Duodenal mucosa (tissue), 2 donors: ENCODE measurements at regions not wholly inside any gene's neighbourhood (a gene's known extent, or its start where the extent isn't known, plus 50 kb on each side); places are given as distances from the start of the nearest gene placed in this dataset.
"Not testable (repeated sequence)": the region's sequence is repeated elsewhere in the genome, so short reads cannot be mapped to it uniquely, and the experiment has no call there.

Experiments
- H3K27ac ChIP-seq: one replicate; pipeline ENCODE4 v1.7.0; 2013; ENCODE audit warnings: low read depth, low read length
- H3K27me3 ChIP-seq, 2 donors: one replicate each; pipeline ENCODE4 v1.7.0; 2013; ENCODE audit warnings: low read length in 2 of 2, control low read depth in 1 of 2; ENCODE audit not compliant: insufficient read depth in 2 of 2, control insufficient read depth in 1 of 2
- H3K36me3 ChIP-seq, 2 donors: one replicate each; pipeline ENCODE4 v1.7.0; 2013; ENCODE audit warnings: low read length in 2 of 2, control low read depth in 1 of 2; ENCODE audit not compliant: insufficient read depth in 2 of 2, control insufficient read depth in 1 of 2
- H3K4me1 ChIP-seq, 2 donors: one replicate each; pipeline ENCODE4 v1.7.0; 2013; ENCODE audit warnings: low read length in 2 of 2, control low read depth in 1 of 2; ENCODE audit not compliant: insufficient read depth in 2 of 2, control insufficient read depth in 1 of 2
- H3K4me3 ChIP-seq, 2 donors: one replicate each; pipeline ENCODE4 v1.7.0; 2013; ENCODE audit warnings: low read length in 2 of 2, low read depth in 1 of 2
- H3K9ac ChIP-seq, 2 donors: one replicate each; pipeline ENCODE4 v1.7.0; 2013; ENCODE audit warnings: low read length in 2 of 2, low read depth in 1 of 2
- H3K9me3 ChIP-seq, 2 donors: one replicate each; pipeline ENCODE4 v1.7.0; 2013; ENCODE audit warnings: low read length in 2 of 2, control low read depth in 1 of 2; ENCODE audit not compliant: control insufficient read depth in 1 of 2

GRCh38 chr7:51878865-51879264 is 562.3 kb upstream of the COBL start:
- no peaks in the 10 kb centered on the region for H3K36me3 ChIP-seq
- H3K4me1 ChIP-seq = no peaks in the 10 kb centered on the region
- H3K9me3 ChIP-seq = no peaks in the 10 kb centered on the region
- no peak overlapping the region for H3K9ac ChIP-seq
- H3K4me3 ChIP-seq = no peak overlapping the region
- H3K27me3 ChIP-seq = no peaks in the 10 kb centered on the region
- no peak overlapping the region for H3K27ac ChIP-seq

GRCh38 chr7:51869452-51869851 is 552.8 kb upstream of the COBL start:
- Histone ChIP-seq H3K36me3 (no peaks in the 10 kb centered on the region), H3K4me1 (no peaks in the 10 kb centered on the region), H3K9me3 (no peaks in the 10 kb centered on the region), H3K4me3 (no peak overlapping the region), H3K27me3 (no peaks in the 10 kb centered on the region), H3K27ac (no peak overlapping the region), H3K9ac (no peak overlapping the region)

GRCh38 chr7:51867117-51867516 is 550.5 kb upstream of the COBL start:
- H3K4me3 ChIP-seq = no peak overlapping the region
- no peak overlapping the region for H3K9ac ChIP-seq

GRCh38 chr7:51860305-51860704 is 543.7 kb upstream of the COBL start:
- H3K4me3 ChIP-seq = no peak overlapping the region
- H3K27me3 ChIP-seq = no peaks in the 10 kb centered on the region
- H3K4me1 ChIP-seq = no peaks in the 10 kb centered on the region
- no peak overlapping the region for H3K9ac ChIP-seq
- no peaks in the 10 kb centered on the region for H3K36me3 ChIP-seq
- peaks cover under 1 to 2% of the 10 kb centered on the region in 2 donors for H3K9me3 ChIP-seq
- H3K27ac ChIP-seq = no peak overlapping the region

More at GRCh38 chr7:51867117-51867516, 550.5 kb upstream of the COBL start:
- Histone ChIP-seq H3K36me3 (no peaks in the 10 kb centered on the region), H3K27me3 (no peaks in the 10 kb centered on the region), H3K27ac (no peak overlapping the region), H3K4me1 (no peaks in the 10 kb centered on the region), H3K9me3 (no peaks in the 10 kb centered on the region)

- Histone ChIP-seq H3K4me3 (no peak overlapping the region), H3K4me1 (no peaks in the 10 kb centered on the region), H3K27ac (no peak overlapping the region), H3K36me3 (no peaks in the 10 kb centered on the region), H3K27me3 (no peaks in the 10 kb centered on the region), H3K9me3 (peaks cover 8 to 11% of the 10 kb centered on the region in 2 donors), H3K9ac (no peak overlapping the region)
Observed at GRCh38 chr7:51850126-51850525, 533.5 kb upstream of the COBL start.

GRCh38 chr7:51847461-51848134 is 531.0 kb upstream of the COBL start:
- H3K27me3 ChIP-seq = no peaks in the 10 kb centered on the region
- H3K27ac ChIP-seq = no peak overlapping the region
- H3K4me1 ChIP-seq = no peaks in the 10 kb centered on the region
- H3K4me3 ChIP-seq = no peak overlapping the region
- peaks cover 5 to 9% of the 10 kb centered on the region in 2 donors for H3K9me3 ChIP-seq
- H3K36me3 ChIP-seq = no peaks in the 10 kb centered on the region
- no peak overlapping the region for H3K9ac ChIP-seq

- not testable (repeated sequence) for H3K4me3 ChIP-seq, H3K36me3 ChIP-seq, H3K4me1 ChIP-seq, H3K9ac ChIP-seq, H3K27me3 ChIP-seq, H3K9me3 ChIP-seq, H3K27ac ChIP-seq
Observed at GRCh38 chr7:51839130-51839529, 522.5 kb upstream of the COBL start.

- H3K27ac ChIP-seq = no peak overlapping the region
- H3K9ac ChIP-seq = no peak overlapping the region
- H3K9me3 ChIP-seq = no peaks in the 10 kb centered on the region
- H3K27me3 ChIP-seq = no peaks in the 10 kb centered on the region
- no peaks in the 10 kb centered on the region for H3K36me3 ChIP-seq
- H3K4me3 ChIP-seq = no peak overlapping the region
- no peaks in the 10 kb centered on the region for H3K4me1 ChIP-seq
Observed at GRCh38 chr7:51827631-51828030, 511.0 kb upstream of the COBL start.

GRCh38 chr7:51824050-51824449 is 507.4 kb upstream of the COBL start:
- no peak overlapping the region for H3K4me3 ChIP-seq
- no peaks in the 10 kb centered on the region for H3K4me1 ChIP-seq
- no peak overlapping the region for H3K9ac ChIP-seq
- no peak overlapping the region for H3K27ac ChIP-seq
- H3K27me3 ChIP-seq = no peaks in the 10 kb centered on the region
- H3K9me3 ChIP-seq = no peaks in the 10 kb centered on the region
- no peaks in the 10 kb centered on the region for H3K36me3 ChIP-seq

GRCh38 chr7:51823437-51823836 is 506.8 kb upstream of the COBL start:
- Histone ChIP-seq H3K27ac (no peak overlapping the region), H3K4me3 (no peak overlapping the region), H3K36me3 (no peaks in the 10 kb centered on the region), H3K9me3 (no peaks in the 10 kb centered on the region), H3K4me1 (no peaks in the 10 kb centered on the region), H3K9ac (no peak overlapping the region), H3K27me3 (no peaks in the 10 kb centered on the region)
